GM10248 (cell line): ENCODE measurements at regions not wholly inside any gene's neighbourhood (a gene's known extent, or its start where the extent isn't known, plus 50 kb on each side); places are given as distances from the start of the nearest gene placed in this dataset.

Experiments
- CTCF ChIA-PET: fragments of 300-600 bp; sonication (Branson Sonifier 250); formaldehyde crosslinking; extraction: SDS; loops from one replicate; lab custom pipeline; 2021; ENCODE audit warnings: antibody characterized with exemption; lab: Yijun Ruan, JAX
- POLR2A ChIA-PET: fragments of 350-650 bp; sonication (Branson Sonifier 250); formaldehyde crosslinking; extraction: SDS; loops from one replicate; lab custom pipeline; 2020; ENCODE audit warnings: antibody characterized with exemption; lab: Yijun Ruan, JAX
- DNase-seq: peaks from one replicate; pipeline ENCODE4 v3.0.0; 2012; ENCODE audit errors: extremely low spot score
- TF ChIP-seq, protein P1 (sequence below): IDR thresholded peaks from 2 replicates; pipeline ENCODE4 v1.5.1; 2012; ENCODE audit warnings: mild to moderate bottlenecking, low read depth; ENCODE audit errors: extremely low read depth, missing control alignments, control extremely low read depth

DNA sequence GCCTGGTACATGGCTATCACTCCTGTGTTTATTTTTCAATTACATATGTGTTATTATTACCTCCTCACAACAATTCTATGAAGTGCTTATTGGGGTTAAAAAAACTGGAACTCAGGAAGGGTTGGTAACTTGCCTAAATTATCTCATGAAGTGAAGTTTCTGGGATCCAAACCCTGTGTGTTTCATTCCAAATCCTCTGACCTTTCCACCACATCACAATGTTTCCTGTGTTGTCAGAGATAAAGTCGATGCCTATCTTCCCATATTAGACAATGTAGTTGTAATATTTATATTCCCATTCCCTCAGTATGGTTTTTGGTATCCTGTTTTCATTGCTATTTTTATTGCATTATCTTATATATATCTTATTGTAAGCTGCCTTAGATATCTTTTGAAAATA lies 269.1 kb upstream of the CFAP20DC start:
- DNase-seq: no peak
- CTCF ChIA-PET: interaction anchor here (1.3 kb wide), 1 partner anchor 10 kb away, joined by 3 read pairs; no protein-coding TSS in a partner anchor
- TF ChIP-seq, protein P1, sequence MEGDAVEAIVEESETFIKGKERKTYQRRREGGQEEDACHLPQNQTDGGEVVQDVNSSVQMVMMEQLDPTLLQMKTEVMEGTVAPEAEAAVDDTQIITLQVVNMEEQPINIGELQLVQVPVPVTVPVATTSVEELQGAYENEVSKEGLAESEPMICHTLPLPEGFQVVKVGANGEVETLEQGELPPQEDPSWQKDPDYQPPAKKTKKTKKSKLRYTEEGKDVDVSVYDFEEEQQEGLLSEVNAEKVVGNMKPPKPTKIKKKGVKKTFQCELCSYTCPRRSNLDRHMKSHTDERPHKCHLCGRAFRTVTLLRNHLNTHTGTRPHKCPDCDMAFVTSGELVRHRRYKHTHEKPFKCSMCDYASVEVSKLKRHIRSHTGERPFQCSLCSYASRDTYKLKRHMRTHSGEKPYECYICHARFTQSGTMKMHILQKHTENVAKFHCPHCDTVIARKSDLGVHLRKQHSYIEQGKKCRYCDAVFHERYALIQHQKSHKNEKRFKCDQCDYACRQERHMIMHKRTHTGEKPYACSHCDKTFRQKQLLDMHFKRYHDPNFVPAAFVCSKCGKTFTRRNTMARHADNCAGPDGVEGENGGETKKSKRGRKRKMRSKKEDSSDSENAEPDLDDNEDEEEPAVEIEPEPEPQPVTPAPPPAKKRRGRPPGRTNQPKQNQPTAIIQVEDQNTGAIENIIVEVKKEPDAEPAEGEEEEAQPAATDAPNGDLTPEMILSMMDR: no peak
- POLR2A ChIA-PET: no interaction called here

DNA sequence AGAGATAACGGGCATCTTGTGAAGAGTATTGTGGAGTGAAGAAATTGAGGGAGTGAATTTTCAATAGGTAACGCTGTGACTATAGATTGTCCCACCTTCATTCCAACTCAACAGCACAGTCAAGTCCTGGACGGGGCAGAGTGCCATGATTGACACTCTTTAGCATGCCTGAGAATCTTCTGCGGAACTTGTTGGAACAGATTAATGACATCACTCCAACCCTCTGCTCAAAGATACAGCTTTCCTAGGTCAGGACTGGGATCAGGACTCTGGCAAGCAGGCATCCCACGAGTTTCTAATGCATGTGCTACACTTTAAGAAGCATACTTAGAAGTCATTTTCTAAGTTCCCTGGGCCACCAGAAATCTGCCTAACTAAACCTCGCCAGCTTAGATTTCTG lies 267.6 kb upstream of the CFAP20DC start:
- ChIA-PET CTCF (interaction anchor here (1.1 to 1.3 kb wide), 4 partner anchors 10 to 540 kb away, joined by 3 to 5 read pairs (median 4); no protein-coding TSS in a partner anchor), POLR2A (no interaction called here)
- TF ChIP-seq, protein P1: no peak
- DNase-seq: no peak

DNA sequence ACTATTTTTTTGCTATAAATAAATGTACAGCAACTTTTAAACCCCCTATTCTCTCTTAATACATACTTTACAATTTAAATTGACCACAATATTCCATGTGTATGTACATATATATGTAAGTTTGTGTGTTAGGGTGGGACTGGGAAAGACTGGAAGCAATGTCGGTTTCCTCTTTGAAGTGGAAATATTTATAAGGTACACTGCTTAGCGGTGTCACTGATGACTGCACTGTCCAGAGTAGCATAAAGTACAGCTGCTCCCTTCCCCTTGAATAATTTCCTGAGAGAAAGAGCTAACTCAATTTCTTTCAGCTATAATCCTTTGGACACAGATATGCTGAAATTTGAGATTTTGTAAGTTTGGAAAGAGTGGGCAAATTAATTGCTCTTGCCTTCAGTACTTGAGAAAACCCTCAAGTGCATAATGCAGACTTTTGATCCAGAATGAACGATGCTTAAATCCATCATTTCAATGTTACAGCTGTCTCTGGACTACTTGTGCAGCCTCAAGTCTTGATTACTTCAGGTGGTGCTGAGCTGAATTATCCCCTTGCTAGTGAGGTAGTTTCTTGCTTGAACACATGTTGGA lies 267.0 kb upstream of the CFAP20DC start:
- CTCF ChIA-PET: interaction anchor here (1.1 to 1.3 kb wide), 4 partner anchors 9 to 541 kb away, joined by 3 to 5 read pairs (median 4); no protein-coding TSS in a partner anchor
- no peak for DNase-seq
- TF ChIP-seq, protein P1: no peak
- POLR2A ChIA-PET: no interaction called here

- POLR2A ChIA-PET: no interaction called here
- peak; percentile 54 for DNase-seq
- CTCF ChIA-PET: interaction anchor here (0.8 to 5.0 kb wide), 32 partner anchors 8 to 676 kb away, joined by 3 to 28 read pairs (median 4); no protein-coding TSS in a partner anchor
- TF ChIP-seq, protein P1: peak; percentile 57
These were observed 263.5 kb upstream of the CFAP20DC start for GRCh38 chr3:59313365-59313764.

GRCh38 chr3:59311231-59311630 lies 261.4 kb upstream of the CFAP20DC start:
- TF ChIP-seq, protein P1: no peak
- DNase-seq: no peak
- ChIA-PET POLR2A (no interaction called here), CTCF (interaction anchor here (1.1 to 5.0 kb wide), 2 partner anchors 9 to 547 kb away, joined by 5 to 28 read pairs; no protein-coding TSS in a partner anchor)

GRCh38 chr3:59310736-59311135 lies 260.9 kb upstream of the CFAP20DC start:
- TF ChIP-seq, protein P1: no peak
- ChIA-PET CTCF (interaction anchor here (1.1 to 5.0 kb wide), 2 partner anchors 8 to 547 kb away, joined by 5 to 28 read pairs; no protein-coding TSS in a partner anchor), POLR2A (no interaction called here)
- DNase-seq: no peak
